HG03565 (cell line): ENCODE measurements at regions not wholly inside any gene's neighbourhood (a gene's known extent, or its start where the extent isn't known, plus 50 kb on each side); places are given as distances from the start of the nearest gene placed in this dataset.
"Not testable (repeated sequence)": the region's sequence is repeated elsewhere in the genome, so short reads cannot be mapped to it uniquely, and the experiment has no call there.

ENCODE experiments used
- ATAC-seq: cut with Tn5 transposase; IDR thresholded peaks from one replicate; pipeline ENCODE4 v1.9.1; 2021; ENCODE audit warnings: mild to moderate bottlenecking, moderate library complexity; ENCODE audit not compliant: unreplicated experiment

DNA sequence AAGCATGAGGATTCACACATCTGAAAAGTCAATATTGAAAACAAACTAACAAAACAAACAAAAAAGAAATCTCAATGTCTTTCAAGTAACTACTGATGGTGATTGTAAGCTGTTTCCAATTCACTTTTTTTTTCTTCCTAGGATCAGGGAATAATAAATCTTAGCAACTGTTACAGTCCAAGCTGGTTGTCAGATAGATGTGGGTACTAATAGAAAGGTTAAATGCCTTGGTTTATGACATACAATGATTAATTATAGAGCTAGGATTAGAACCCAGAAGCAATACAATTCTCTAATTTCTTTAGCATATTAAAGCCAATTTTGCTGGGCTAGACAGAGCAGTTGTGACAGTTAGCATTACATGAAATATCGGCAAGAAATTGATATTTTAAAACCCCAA lies 1301.6 kb downstream of the EPHA7 start:
- ATAC-seq: no peak

DNA sequence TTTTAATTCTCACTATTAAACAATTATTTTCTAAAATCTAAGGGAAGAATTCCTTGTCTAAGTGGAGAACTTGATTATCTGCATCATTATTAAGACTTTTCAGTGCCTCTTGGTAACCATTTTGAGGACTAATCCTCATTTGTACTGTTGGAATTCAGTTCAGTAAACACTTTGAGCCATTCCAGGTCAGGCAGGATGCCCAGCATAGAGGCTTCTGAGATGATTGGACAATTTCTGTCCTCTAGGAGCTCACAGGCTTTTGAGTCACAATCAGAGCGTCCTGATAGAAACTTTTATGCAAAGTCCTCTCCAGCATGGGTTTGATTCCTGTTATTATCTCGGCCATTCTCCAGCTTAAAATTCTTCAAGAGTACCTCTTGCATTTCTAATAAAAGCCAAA lies 1304.6 kb downstream of the EPHA7 start:
- no peak for ATAC-seq

- no peak for ATAC-seq
Observed at GRCh38 chr6:92114091-92114675, 1305.2 kb downstream of the EPHA7 start.

- ATAC-seq: no peak
Observed at GRCh38 chr6:92111386-92111785, 1308.0 kb downstream of the EPHA7 start.

DNA sequence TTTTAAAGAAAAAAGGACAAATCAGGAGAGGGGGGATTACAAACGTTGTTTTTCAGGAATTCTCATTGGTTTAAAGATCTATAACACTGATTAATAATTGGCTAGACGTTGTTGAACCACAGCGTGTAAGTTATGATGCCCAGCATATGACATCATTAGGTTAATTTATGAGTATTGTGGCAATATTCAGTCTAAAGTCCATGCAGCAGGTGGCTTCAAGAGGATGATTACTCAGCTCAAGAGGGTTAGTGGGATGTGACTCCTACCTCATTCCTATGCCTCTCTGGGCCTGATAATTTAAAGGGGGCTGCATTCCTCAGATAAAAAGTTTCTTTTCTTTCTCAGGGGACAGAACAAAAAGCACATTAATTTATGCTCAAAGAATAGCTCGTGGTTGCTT lies 1309.0 kb downstream of the EPHA7 start:
- no peak for ATAC-seq

DNA sequence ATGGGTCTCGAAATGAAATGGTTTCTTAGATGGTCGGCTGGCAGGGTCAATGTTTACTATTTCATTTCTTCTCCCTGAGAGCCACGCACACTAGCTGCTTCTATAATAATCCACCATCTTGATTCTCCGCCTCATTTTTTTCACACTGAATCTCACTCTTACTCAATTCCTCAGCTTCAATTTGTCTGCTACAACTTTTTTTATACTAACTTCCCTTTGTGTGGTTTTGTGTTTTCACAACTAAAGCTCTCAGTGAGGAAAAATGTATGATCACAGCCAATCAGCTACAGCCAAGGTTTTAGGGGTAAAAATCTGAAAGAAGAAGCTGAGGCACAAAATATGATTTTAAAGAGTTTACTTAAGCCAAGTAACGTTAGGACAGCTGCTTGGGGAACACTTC lies 1309.4 kb downstream of the EPHA7 start:
- no peak for ATAC-seq

DNA sequence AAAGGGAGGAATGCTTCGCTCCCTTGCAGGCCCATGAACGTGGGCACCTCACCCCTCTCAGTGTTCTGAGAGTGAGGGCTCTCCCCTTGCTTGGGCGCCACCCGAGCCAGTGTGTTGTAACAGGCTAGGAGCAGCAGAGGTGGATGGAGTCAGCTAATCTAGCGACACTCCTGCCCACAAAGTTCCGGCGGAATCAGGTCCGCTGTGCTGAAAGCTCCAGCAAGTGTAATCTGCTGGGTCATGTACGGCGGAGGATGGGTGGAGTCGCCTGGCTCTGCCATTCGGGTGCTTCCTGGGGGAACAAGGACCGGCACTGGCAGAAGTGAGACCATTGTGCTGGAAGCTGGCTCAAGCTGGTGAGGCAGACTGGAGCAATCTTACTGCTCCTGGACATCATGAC lies 1310.1 kb downstream of the EPHA7 start:
- ATAC-seq: no peak

DNA sequence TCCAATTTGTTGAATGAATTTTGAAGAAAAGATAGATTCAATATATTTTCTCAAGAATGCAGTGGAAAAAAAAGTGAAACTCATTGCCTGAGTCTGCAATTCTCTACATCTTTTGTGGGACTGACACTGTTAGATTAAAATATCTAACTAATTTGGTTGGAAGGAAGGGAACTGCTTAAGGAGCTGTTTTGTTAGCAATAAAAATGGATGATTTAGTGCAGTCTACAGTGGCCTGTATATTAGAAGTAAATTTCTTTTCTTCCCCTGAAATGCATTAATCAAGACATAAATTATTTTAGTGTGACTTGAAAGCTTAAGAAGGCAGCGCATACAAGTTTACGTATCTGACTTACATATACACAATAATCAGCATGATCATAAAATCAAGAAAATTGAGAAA lies 1332.6 kb downstream of the EPHA7 start:
- no peak for ATAC-seq

DNA sequence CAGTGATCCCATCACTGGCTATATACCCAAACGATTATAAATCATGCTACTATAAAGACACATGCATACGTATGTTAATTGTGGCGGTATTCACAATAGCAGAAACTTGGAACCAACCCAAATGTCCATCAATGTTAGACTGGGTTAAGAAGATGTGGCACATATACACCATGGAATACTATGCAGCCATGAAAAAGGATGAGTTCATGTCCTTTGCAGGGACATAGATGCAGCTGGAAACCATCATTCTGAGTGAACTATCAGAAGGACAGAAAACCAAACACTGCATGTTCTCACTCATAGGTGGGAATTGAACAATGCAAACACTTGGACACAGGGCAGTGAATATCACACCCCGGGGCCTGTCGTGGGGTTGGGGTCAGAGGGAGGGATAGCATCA lies 1335.4 kb downstream of the EPHA7 start:
- ATAC-seq: not testable (repeated sequence)

DNA sequence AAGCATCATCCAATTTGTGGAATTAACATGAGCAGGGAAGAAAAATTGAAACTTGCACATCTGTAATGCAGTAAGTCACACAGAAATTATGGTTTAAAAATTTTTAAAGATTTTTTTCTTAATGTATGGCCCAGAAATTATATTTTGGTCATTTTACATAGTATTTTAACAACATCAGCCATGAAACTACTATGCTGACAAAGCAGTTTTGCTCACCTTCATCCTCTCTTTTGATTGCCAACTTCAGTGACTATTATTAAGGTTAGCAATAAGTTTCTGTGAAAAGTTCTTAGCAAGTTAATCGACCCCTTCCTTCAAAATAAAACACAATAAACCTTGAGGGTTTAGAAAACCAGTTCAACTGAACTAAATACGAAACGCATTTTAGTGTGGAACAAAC lies 1347.0 kb downstream of the EPHA7 start:
- ATAC-seq: no peak

DNA sequence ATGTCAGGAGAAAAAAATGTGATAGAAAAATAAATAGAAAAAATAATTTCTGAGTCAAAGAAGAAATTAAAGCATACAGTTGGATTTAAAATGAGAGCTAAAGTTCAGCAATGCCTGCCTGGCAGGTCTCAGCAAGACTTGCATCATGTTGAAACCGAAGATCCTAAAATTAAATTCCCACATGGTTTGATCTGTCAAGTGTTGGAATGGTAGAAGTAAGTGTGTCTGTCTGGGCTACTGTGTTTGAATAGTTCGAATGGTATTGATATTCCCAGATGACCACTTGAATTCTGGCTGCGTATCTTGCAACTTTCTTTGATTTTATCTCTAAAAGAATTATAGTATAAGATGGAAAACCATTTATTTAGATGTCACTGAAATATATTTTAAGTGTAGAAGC lies 1349.6 kb downstream of the EPHA7 start:
- ATAC-seq: no peak

DNA sequence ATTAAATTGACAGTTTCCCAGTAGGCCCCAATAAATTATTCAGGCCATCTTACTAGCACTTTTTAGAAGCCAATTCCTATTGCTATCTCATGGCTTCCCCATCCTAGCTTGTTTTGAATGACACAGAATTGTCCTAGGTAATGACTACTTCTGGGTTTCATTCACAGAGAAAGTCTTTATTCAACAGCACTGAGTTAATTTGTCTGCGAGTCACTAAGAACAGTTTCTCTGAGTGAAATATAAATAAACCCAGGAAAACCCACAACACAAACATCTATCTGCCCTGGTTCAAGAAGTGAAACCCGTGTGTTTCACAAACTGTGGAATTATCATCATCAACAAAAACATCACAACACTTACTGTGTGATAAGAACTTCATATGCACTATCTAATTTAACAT lies 1366.8 kb downstream of the EPHA7 start:
- no peak for ATAC-seq

GRCh38 chr6:92050216-92050615 lies 1369.1 kb downstream of the EPHA7 start:
- ATAC-seq: no peak

DNA sequence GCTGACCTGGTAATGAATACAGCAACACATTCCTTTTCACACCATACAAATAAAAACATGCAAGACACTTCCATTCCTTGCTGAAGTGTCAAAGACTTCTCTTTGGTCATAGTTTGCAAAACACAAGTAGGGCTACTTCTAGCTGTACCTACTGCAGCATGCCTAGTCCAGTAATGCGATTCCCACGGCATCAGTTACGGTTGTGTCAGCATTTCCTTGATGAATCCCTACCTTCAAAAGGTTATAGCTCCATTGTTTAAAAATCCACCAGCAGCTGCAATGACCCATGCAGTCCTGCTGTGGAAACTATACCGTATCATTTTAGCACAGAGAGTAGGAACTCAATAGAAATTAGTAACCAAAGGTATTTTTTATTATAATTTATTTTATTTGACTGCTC lies 1371.5 kb downstream of the EPHA7 start:
- no peak for ATAC-seq

GRCh38 chr6:92047152-92047850 lies 1372.1 kb downstream of the EPHA7 start:
- no peak for ATAC-seq

DNA sequence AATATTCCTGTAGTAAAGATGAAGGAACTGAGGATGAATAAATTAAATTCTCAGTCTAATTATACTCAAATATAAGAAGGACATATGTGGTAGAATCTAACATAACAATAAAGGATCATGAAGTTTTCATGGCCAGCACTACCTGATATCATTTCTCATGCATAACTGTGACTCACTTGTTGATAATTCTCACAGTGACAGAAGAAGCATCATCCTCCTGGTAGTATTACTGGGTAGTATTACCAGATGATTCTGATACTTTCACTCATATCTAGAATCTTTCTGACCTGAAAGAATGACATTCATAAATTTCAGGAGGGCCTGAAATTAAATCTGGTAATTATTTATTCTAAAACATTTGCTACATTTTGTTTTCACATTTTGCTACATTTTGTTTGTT lies 1375.0 kb downstream of the EPHA7 start:
- no peak for ATAC-seq

GRCh38 chr6:92043777-92044176 lies 1375.6 kb downstream of the EPHA7 start:
- ATAC-seq: no peak

- no peak for ATAC-seq
Observed at GRCh38 chr6:92026878-92027277, 1392.5 kb downstream of the EPHA7 start.

DNA sequence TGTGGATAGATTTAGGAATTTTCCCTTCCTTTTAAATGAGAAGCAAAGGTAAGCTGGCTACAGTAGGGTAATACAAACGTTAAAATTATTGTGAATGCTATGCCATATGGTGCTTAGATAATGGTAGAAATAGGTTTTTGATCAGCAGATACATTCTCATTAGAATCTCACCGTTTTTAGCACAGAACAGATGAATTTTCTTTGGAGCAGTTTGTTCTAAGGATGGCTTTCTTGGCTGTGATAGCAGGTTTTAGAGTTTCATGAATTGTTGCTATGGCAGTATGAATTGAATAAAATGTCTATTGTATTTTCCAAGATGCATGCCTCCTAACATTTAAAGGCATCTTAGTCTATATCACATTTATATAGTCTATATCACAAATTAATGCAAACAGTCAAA lies 1394.5 kb downstream of the EPHA7 start:
- no peak for ATAC-seq

DNA sequence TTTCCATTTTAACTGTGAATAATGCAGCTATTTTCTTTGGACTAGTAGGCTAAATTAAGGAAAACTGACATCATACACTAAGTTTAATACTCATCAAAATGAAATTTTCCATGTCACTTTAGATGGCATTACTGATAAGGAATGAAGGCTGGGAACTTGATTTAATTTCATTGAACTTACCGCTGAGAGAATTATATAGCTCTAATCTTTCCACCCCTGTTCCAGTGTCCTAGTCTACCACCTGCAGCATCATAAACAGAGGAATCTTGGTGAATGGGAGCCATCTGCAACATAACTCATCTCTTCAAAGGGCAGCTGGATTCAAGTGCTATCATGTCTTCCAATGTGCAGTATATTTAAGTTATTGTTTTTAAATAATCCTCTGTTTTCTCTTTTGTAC lies 1395.2 kb downstream of the EPHA7 start:
- ATAC-seq: no peak

- ATAC-seq: no peak
Observed at GRCh38 chr6:92023410-92023966, 1395.9 kb downstream of the EPHA7 start.

- ATAC-seq: no peak
Observed at GRCh38 chr6:92011681-92012245, 1407.6 kb downstream of the EPHA7 start.
